ENCODE measurements at regions not wholly inside any gene's neighbourhood (a gene's known extent, or its start where the extent isn't known, plus 50 kb on each side); places are given as distances from the start of the nearest gene placed in this dataset.

- no peaks in the 10 kb centered on the region for H3K4me1 Mint-ChIP-seq (ENCODE audit: low read depth, unreplicated experiment)
- DNase-seq, result no peak
- no peaks in the 10 kb centered on the region for H3K36me3 Mint-ChIP-seq (ENCODE audit: unreplicated experiment)
- no peaks in the 10 kb centered on the region for H3K27me3 Mint-ChIP-seq (ENCODE audit: unreplicated experiment)
- TF ChIP-seq CTCF (IDR thresholded peaks at IDR 0.05; ENCODE audit: partially characterized antibody, unreplicated experiment), result no peak
- H3K9me3 Mint-ChIP-seq (ENCODE audit: unreplicated experiment), result no peaks in the 10 kb centered on the region
- H3K27ac Mint-ChIP-seq (ENCODE audit: unreplicated experiment), result no peak overlapping the region
- H3K4me3 Mint-ChIP-seq (ENCODE audit: unreplicated experiment), result no peak overlapping the region
These were observed 125.7 kb upstream of the RND3 start for GRCh38 chr2:150612957-150613710.

GRCh38 chr2:150610670-150611279 lies 123.3 kb upstream of the RND3 start:
- no peaks in the 10 kb centered on the region for H3K9me3 Mint-ChIP-seq (ENCODE audit: unreplicated experiment)
- H3K36me3 Mint-ChIP-seq (ENCODE audit: unreplicated experiment), result no peaks in the 10 kb centered on the region
- no peak overlapping the region for H3K27ac Mint-ChIP-seq (ENCODE audit: unreplicated experiment)
- peaks cover 6% of the 10 kb centered on the region for H3K4me1 Mint-ChIP-seq (ENCODE audit: low read depth, unreplicated experiment)
- DNase-seq, result peak; percentile 23
- peak; percentile 60 for TF ChIP-seq CTCF (IDR thresholded peaks at IDR 0.05; ENCODE audit: partially characterized antibody, unreplicated experiment)
- no peak overlapping the region for H3K4me3 Mint-ChIP-seq (ENCODE audit: unreplicated experiment)
- H3K27me3 Mint-ChIP-seq (ENCODE audit: unreplicated experiment), result no peaks in the 10 kb centered on the region

- no peak overlapping the region for H3K27ac Mint-ChIP-seq (ENCODE audit: unreplicated experiment)
- no peaks in the 10 kb centered on the region for H3K36me3 Mint-ChIP-seq (ENCODE audit: unreplicated experiment)
- H3K27me3 Mint-ChIP-seq (ENCODE audit: unreplicated experiment), result no peaks in the 10 kb centered on the region
- H3K4me3 Mint-ChIP-seq (ENCODE audit: unreplicated experiment), result no peak overlapping the region
- DNase-seq, result no peak
- H3K9me3 Mint-ChIP-seq (ENCODE audit: unreplicated experiment), result no peaks in the 10 kb centered on the region
- TF ChIP-seq CTCF (IDR thresholded peaks at IDR 0.05; ENCODE audit: partially characterized antibody, unreplicated experiment), result no peak
- peaks cover 6% of the 10 kb centered on the region for H3K4me1 Mint-ChIP-seq (ENCODE audit: low read depth, unreplicated experiment)
These were observed 122.5 kb upstream of the RND3 start for GRCh38 chr2:150609831-150610582.

- H3K9me3 Mint-ChIP-seq (ENCODE audit: unreplicated experiment), result no peaks in the 10 kb centered on the region
- no peaks in the 10 kb centered on the region for H3K27me3 Mint-ChIP-seq (ENCODE audit: unreplicated experiment)
- no peak for DNase-seq
- no peak for TF ChIP-seq CTCF (IDR thresholded peaks at IDR 0.05; ENCODE audit: partially characterized antibody, unreplicated experiment)
- H3K36me3 Mint-ChIP-seq (ENCODE audit: unreplicated experiment), result no peaks in the 10 kb centered on the region
- no peak overlapping the region for H3K27ac Mint-ChIP-seq (ENCODE audit: unreplicated experiment)
- no peak overlapping the region for H3K4me3 Mint-ChIP-seq (ENCODE audit: unreplicated experiment)
- peaks cover 6% of the 10 kb centered on the region for H3K4me1 Mint-ChIP-seq (ENCODE audit: low read depth, unreplicated experiment)
These were observed 120.9 kb upstream of the RND3 start for GRCh38 chr2:150608341-150608740.

All from glutamatergic neuron (in vitro differentiated cells).